ENCODE measurements at regions not wholly inside any gene's neighbourhood (a gene's known extent, or its start where the extent isn't known, plus 50 kb on each side); places are given as distances from the start of the nearest gene placed in this dataset.

- H3K79me1 ChIP-seq (ENCODE audit: low read depth, low read length) = no peaks in the 10 kb centered on the region
- no peak overlapping the region for H3K14ac ChIP-seq (ENCODE audit: low read length)
- no peak overlapping the region for H3K4me2 ChIP-seq (ENCODE audit: insufficient read depth, low read length, poor library complexity, severe bottlenecking)
- no peak overlapping the region for H3K18ac ChIP-seq (ENCODE audit: low read length)
- no peaks in the 10 kb centered on the region for H3K36me3 ChIP-seq (replicated peaks in 1 of 2; ENCODE audit: control insufficient read depth in 2 of 2, insufficient read depth in 2 of 2, low read length in 2 of 2)
- H3K9me3 ChIP-seq (replicated peaks in 1 of 2; ENCODE audit: control insufficient read depth in 2 of 2, insufficient read depth in 1 of 2, low read depth in 1 of 2, low read length in 2 of 2) = peaks cover 0 to 5% of the 10 kb centered on the region in 2 donors
- H3K4ac ChIP-seq (ENCODE audit: low read length) = no peak overlapping the region
- H2BK5ac ChIP-seq (ENCODE audit: low read length) = no peak overlapping the region
- no peak for DNase-seq (ENCODE audit: low spot score)
- no peaks in the 10 kb centered on the region for H3K27me3 ChIP-seq (ENCODE audit: control insufficient read depth in 3 of 3, insufficient read depth in 3 of 3, low read depth in 1 of 3, low read length in 3 of 3)
- H2BK120ac ChIP-seq (ENCODE audit: low read depth, low read length) = no peak overlapping the region
- no peak overlapping the region for H4K91ac ChIP-seq (ENCODE audit: low read depth, low read length, poor library complexity)
- H3K27ac ChIP-seq (replicated peaks; ENCODE audit: low read length) = no peak overlapping the region
- no peak overlapping the region for H3K23ac ChIP-seq (ENCODE audit: low read depth, low read length, poor library complexity)
- WGBS, 2 donors (ENCODE audit: extremely low coverage in 2 of 2, insufficient read length in 2 of 2, insufficient replicate concordance in 1 of 2) = no CpG with 5 or more reads among the region's 6 CpGs
- no peak overlapping the region for H3K4me3 ChIP-seq (ENCODE audit: low read length in 2 of 2)
- H3K4me1 ChIP-seq (ENCODE audit: control insufficient read depth in 2 of 2, insufficient read depth in 1 of 2, low read depth in 1 of 2, low read length in 2 of 2) = peaks cover 0 to 2% of the 10 kb centered on the region in 2 donors
- H2BK15ac ChIP-seq (ENCODE audit: low read length) = no peak overlapping the region
- no peak overlapping the region for H2BK12ac ChIP-seq (ENCODE audit: low read length)
- H2AFZ ChIP-seq (ENCODE audit: low read length) = no peak overlapping the region
- H4K8ac ChIP-seq (ENCODE audit: low read depth, low read length) = no peak overlapping the region
- no peak overlapping the region for H3K9ac ChIP-seq (ENCODE audit: low read depth, low read length, poor library complexity)
- no peak overlapping the region for H2AK5ac ChIP-seq (ENCODE audit: low read depth, low read length)
These were observed 193.0 kb upstream of the DPP6 start for GRCh38 chr7:153859239-153859638.

GRCh38 chr7:153886506-153887441 lies 165.4 kb upstream of the DPP6 start:
- no peak overlapping the region for H3K27ac ChIP-seq (replicated peaks; ENCODE audit: low read length)
- H3K79me1 ChIP-seq (ENCODE audit: low read depth, low read length) = no peaks in the 10 kb centered on the region
- peak overlapping the region; percentile 57 for H3K9ac ChIP-seq (ENCODE audit: low read depth, low read length, poor library complexity)
- no peak overlapping the region for H4K91ac ChIP-seq (ENCODE audit: low read depth, low read length, poor library complexity)
- H3K23ac ChIP-seq (ENCODE audit: low read depth, low read length, poor library complexity) = peak overlapping the region; percentile 85
- peak overlapping the region; percentile 73 for H2BK5ac ChIP-seq (ENCODE audit: low read length)
- H2BK15ac ChIP-seq (ENCODE audit: low read length) = peak overlapping the region; percentile 54
- WGBS, 2 donors (ENCODE audit: extremely low coverage in 2 of 2, insufficient read length in 2 of 2, insufficient replicate concordance in 1 of 2) = no CpG with 5 or more reads among the region's 98 CpGs
- peak overlapping the region; percentile 87 for H3K14ac ChIP-seq (ENCODE audit: low read length)
- no peak overlapping the region for H2BK120ac ChIP-seq (ENCODE audit: low read depth, low read length)
- H3K36me3 ChIP-seq (replicated peaks in 1 of 2; ENCODE audit: control insufficient read depth in 2 of 2, insufficient read depth in 2 of 2, low read length in 2 of 2) = no peaks in the 10 kb centered on the region
- peaks cover 0 to 2% of the 10 kb centered on the region in 2 donors for H3K4me1 ChIP-seq (ENCODE audit: control insufficient read depth in 2 of 2, insufficient read depth in 1 of 2, low read depth in 1 of 2, low read length in 2 of 2)
- H2AK5ac ChIP-seq (ENCODE audit: low read depth, low read length) = no peak overlapping the region
- no peak overlapping the region for H3K4ac ChIP-seq (ENCODE audit: low read length)
- H4K8ac ChIP-seq (ENCODE audit: low read depth, low read length) = no peak overlapping the region
- peaks cover 0 to 45% (median 19%) of the 10 kb centered on the region in 3 experiments for H3K27me3 ChIP-seq (ENCODE audit: control insufficient read depth in 3 of 3, insufficient read depth in 3 of 3, low read depth in 1 of 3, low read length in 3 of 3)
- peak overlapping the region in 1 of 2 donors; percentile 82 for H3K4me3 ChIP-seq (ENCODE audit: low read length in 2 of 2)
- H3K4me2 ChIP-seq (ENCODE audit: insufficient read depth, low read length, poor library complexity, severe bottlenecking) = peak overlapping the region; percentile 99
- H2AFZ ChIP-seq (ENCODE audit: low read length) = no peak overlapping the region
- H3K18ac ChIP-seq (ENCODE audit: low read length) = peak overlapping the region; percentile 84
- H3K9me3 ChIP-seq (replicated peaks in 1 of 2; ENCODE audit: control insufficient read depth in 2 of 2, insufficient read depth in 1 of 2, low read depth in 1 of 2, low read length in 2 of 2) = no peaks in the 10 kb centered on the region
- H2BK12ac ChIP-seq (ENCODE audit: low read length) = no peak overlapping the region
- peak; percentile 61 for DNase-seq (ENCODE audit: low spot score)

GRCh38 chr7:153887749-153888569 lies 164.2 kb upstream of the DPP6 start:
- peak overlapping the region; percentile 41 for H2BK12ac ChIP-seq (ENCODE audit: low read length)
- no peak overlapping the region for H2BK120ac ChIP-seq (ENCODE audit: low read depth, low read length)
- H3K9ac ChIP-seq (ENCODE audit: low read depth, low read length, poor library complexity) = peak overlapping the region; percentile 83
- peaks cover 0 to 45% (median 19%) of the 10 kb centered on the region in 3 experiments for H3K27me3 ChIP-seq (ENCODE audit: control insufficient read depth in 3 of 3, insufficient read depth in 3 of 3, low read depth in 1 of 3, low read length in 3 of 3)
- peak overlapping the region; percentile 85 for H3K18ac ChIP-seq (ENCODE audit: low read length)
- H3K14ac ChIP-seq (ENCODE audit: low read length) = peak overlapping the region; percentile 8
- H2AFZ ChIP-seq (ENCODE audit: low read length) = no peak overlapping the region
- no peak overlapping the region for H2BK5ac ChIP-seq (ENCODE audit: low read length)
- DNase-seq (ENCODE audit: low spot score) = peak; percentile 21
- H3K23ac ChIP-seq (ENCODE audit: low read depth, low read length, poor library complexity) = peak overlapping the region; percentile 65
- peak overlapping the region; percentile 9 for H2BK15ac ChIP-seq (ENCODE audit: low read length)
- peak overlapping the region; percentile 99 for H3K4me2 ChIP-seq (ENCODE audit: insufficient read depth, low read length, poor library complexity, severe bottlenecking)
- H3K27ac ChIP-seq (replicated peaks; ENCODE audit: low read length) = no peak overlapping the region
- no peak overlapping the region for H4K8ac ChIP-seq (ENCODE audit: low read depth, low read length)
- no peak overlapping the region for H3K4ac ChIP-seq (ENCODE audit: low read length)
- no CpG with 5 or more reads among the region's 82 CpGs for WGBS, 2 donors (ENCODE audit: extremely low coverage in 2 of 2, insufficient read length in 2 of 2, insufficient replicate concordance in 1 of 2)
- H3K4me3 ChIP-seq (ENCODE audit: low read length in 2 of 2) = peak overlapping the region in 1 of 2 donors; percentile 76
- H2AK5ac ChIP-seq (ENCODE audit: low read depth, low read length) = no peak overlapping the region
- H3K36me3 ChIP-seq (replicated peaks in 1 of 2; ENCODE audit: control insufficient read depth in 2 of 2, insufficient read depth in 2 of 2, low read length in 2 of 2) = no peaks in the 10 kb centered on the region
- H3K4me1 ChIP-seq (ENCODE audit: control insufficient read depth in 2 of 2, insufficient read depth in 1 of 2, low read depth in 1 of 2, low read length in 2 of 2) = peaks cover 0 to 2% of the 10 kb centered on the region in 2 donors
- H3K79me1 ChIP-seq (ENCODE audit: low read depth, low read length) = no peaks in the 10 kb centered on the region
- H4K91ac ChIP-seq (ENCODE audit: low read depth, low read length, poor library complexity) = no peak overlapping the region
- no peaks in the 10 kb centered on the region for H3K9me3 ChIP-seq (replicated peaks in 1 of 2; ENCODE audit: control insufficient read depth in 2 of 2, insufficient read depth in 1 of 2, low read depth in 1 of 2, low read length in 2 of 2)

- Histone ChIP-seq H2AK5ac (ENCODE audit: low read depth, low read length) (no peak overlapping the region), H2AFZ (ENCODE audit: low read length) (no peak overlapping the region), H3K4me2 (ENCODE audit: insufficient read depth, low read length, poor library complexity, severe bottlenecking) (no peak overlapping the region), H3K14ac (ENCODE audit: low read length) (no peak overlapping the region), H2BK120ac (ENCODE audit: low read depth, low read length) (no peak overlapping the region), H4K91ac (ENCODE audit: low read depth, low read length, poor library complexity) (no peak overlapping the region), H3K18ac (ENCODE audit: low read length) (no peak overlapping the region), H3K9me3 (replicated peaks in 1 of 2; ENCODE audit: control insufficient read depth in 2 of 2, insufficient read depth in 1 of 2, low read depth in 1 of 2, low read length in 2 of 2) (no peaks in the 10 kb centered on the region), H2BK12ac (ENCODE audit: low read length) (no peak overlapping the region), H3K36me3 (replicated peaks in 1 of 2; ENCODE audit: control insufficient read depth in 2 of 2, insufficient read depth in 2 of 2, low read length in 2 of 2) (no peaks in the 10 kb centered on the region), H3K23ac (ENCODE audit: low read depth, low read length, poor library complexity) (no peak overlapping the region), H2BK15ac (ENCODE audit: low read length) (no peak overlapping the region), H3K4ac (ENCODE audit: low read length) (no peak overlapping the region), H3K27ac (replicated peaks; ENCODE audit: low read length) (no peak overlapping the region), H3K79me1 (ENCODE audit: low read depth, low read length) (no peaks in the 10 kb centered on the region), H3K4me3 (ENCODE audit: low read length in 2 of 2) (no peak overlapping the region), H3K4me1 (ENCODE audit: control insufficient read depth in 2 of 2, insufficient read depth in 1 of 2, low read depth in 1 of 2, low read length in 2 of 2) (peaks cover 0 to 2% of the 10 kb centered on the region in 2 donors), H4K8ac (ENCODE audit: low read depth, low read length) (no peak overlapping the region), H2BK5ac (ENCODE audit: low read length) (no peak overlapping the region), H3K9ac (ENCODE audit: low read depth, low read length, poor library complexity) (no peak overlapping the region), H3K27me3 (ENCODE audit: control insufficient read depth in 3 of 3, insufficient read depth in 3 of 3, low read depth in 1 of 3, low read length in 3 of 3) (peaks cover 0 to 31% (median 13%) of the 10 kb centered on the region in 3 experiments)
- no peak for DNase-seq (ENCODE audit: low spot score)
- no CpG with 5 or more reads among the region's 6 CpGs for WGBS, 2 donors (ENCODE audit: extremely low coverage in 2 of 2, insufficient read length in 2 of 2, insufficient replicate concordance in 1 of 2)
These were observed 160.2 kb upstream of the DPP6 start for GRCh38 chr7:153891990-153892389.

Measured in neuronal stem cell (in vitro differentiated cells).